ENCODE measurements at regions not wholly inside any gene's neighbourhood (a gene's known extent, or its start where the extent isn't known, plus 50 kb on each side); places are given as distances from the start of the nearest gene placed in this dataset.

GRCh38 chr6:128686084-128686483, 165.7 kb upstream of the PTPRK start:
- Histone ChIP-seq H2AFZ (ENCODE audit: low read length) (no peak overlapping the region), H3K4me1 (ENCODE audit: low read length) (no peaks in the 10 kb centered on the region), H3K9ac (ENCODE audit: low read length) (no peak overlapping the region), H3K79me2 (ENCODE audit: low read length) (no peaks in the 10 kb centered on the region), H3K27me3 (replicated peaks; ENCODE audit: insufficient read depth, low read length) (no peaks in the 10 kb centered on the region), H3K4me3 (ENCODE audit: low read length) (no peak overlapping the region), H3K36me3 (replicated peaks; ENCODE audit: insufficient read depth, low read length) (no peaks in the 10 kb centered on the region), H3K9me2 (replicated peaks; ENCODE audit: insufficient read depth, low read length) (no peaks in the 10 kb centered on the region), H3K9me3 (replicated peaks; ENCODE audit: insufficient read depth, low read length) (no peaks in the 10 kb centered on the region), H3K4me2 (ENCODE audit: low read depth, low read length) (no peak overlapping the region), H3F3A (ENCODE audit: insufficient read depth, low read length) (no peaks in the 10 kb centered on the region), H4K20me1 (ENCODE audit: insufficient read depth, low read length) (no peaks in the 10 kb centered on the region), H3K27ac (ENCODE audit: low read length) (no peak overlapping the region)
- no peak for TF ChIP-seq CTCF (IDR thresholded peaks at IDR 0.05; ENCODE audit: low read length)
- no peak for TF ChIP-seq EZH2phosphoT487 (IDR thresholded peaks at IDR 0.05; ENCODE audit: low read length)
- no peak for TF ChIP-seq EZH2 (optimal IDR thresholded peaks at IDR 0.05; ENCODE audit: low read depth, low read length)
- DNase-seq, result no peak

- Histone ChIP-seq H3K4me1 (ENCODE audit: low read length) (no peaks in the 10 kb centered on the region), H2AFZ (ENCODE audit: low read length) (no peak overlapping the region), H3K36me3 (replicated peaks; ENCODE audit: insufficient read depth, low read length) (no peaks in the 10 kb centered on the region), H3F3A (ENCODE audit: insufficient read depth, low read length) (no peaks in the 10 kb centered on the region), H3K27ac (ENCODE audit: low read length) (no peak overlapping the region), H3K9me2 (replicated peaks; ENCODE audit: insufficient read depth, low read length) (no peaks in the 10 kb centered on the region), H3K4me2 (ENCODE audit: low read depth, low read length) (no peak overlapping the region), H3K79me2 (ENCODE audit: low read length) (no peaks in the 10 kb centered on the region), H3K9ac (ENCODE audit: low read length) (no peak overlapping the region), H3K4me3 (ENCODE audit: low read length) (no peak overlapping the region), H3K27me3 (replicated peaks; ENCODE audit: insufficient read depth, low read length) (no peaks in the 10 kb centered on the region), H3K9me3 (replicated peaks; ENCODE audit: insufficient read depth, low read length) (no peaks in the 10 kb centered on the region), H4K20me1 (ENCODE audit: insufficient read depth, low read length) (no peaks in the 10 kb centered on the region)
- DNase-seq, result no peak
- TF ChIP-seq EZH2 (optimal IDR thresholded peaks at IDR 0.05; ENCODE audit: low read depth, low read length) (no peak), CTCF (IDR thresholded peaks at IDR 0.05; ENCODE audit: low read length) (no peak), EZH2phosphoT487 (IDR thresholded peaks at IDR 0.05; ENCODE audit: low read length) (no peak)
Observed at GRCh38 chr6:128676456-128676855, 156.1 kb upstream of the PTPRK start.

GRCh38 chr6:128672023-128672422, 151.6 kb upstream of the PTPRK start:
- H3K9ac ChIP-seq (ENCODE audit: low read length), result no peak overlapping the region
- no peaks in the 10 kb centered on the region for H3K27me3 ChIP-seq (replicated peaks; ENCODE audit: insufficient read depth, low read length)
- no peaks in the 10 kb centered on the region for H3F3A ChIP-seq (ENCODE audit: insufficient read depth, low read length)
- H3K4me1 ChIP-seq (ENCODE audit: low read length), result no peaks in the 10 kb centered on the region
- H2AFZ ChIP-seq (ENCODE audit: low read length), result no peak overlapping the region
- H3K9me3 ChIP-seq (replicated peaks; ENCODE audit: insufficient read depth, low read length), result no peaks in the 10 kb centered on the region
- no peak for DNase-seq
- no peaks in the 10 kb centered on the region for H3K9me2 ChIP-seq (replicated peaks; ENCODE audit: insufficient read depth, low read length)
- no peak overlapping the region for H3K4me2 ChIP-seq (ENCODE audit: low read depth, low read length)
- H3K79me2 ChIP-seq (ENCODE audit: low read length), result no peaks in the 10 kb centered on the region
- no peaks in the 10 kb centered on the region for H4K20me1 ChIP-seq (ENCODE audit: insufficient read depth, low read length)
- H3K4me3 ChIP-seq (ENCODE audit: low read length), result no peak overlapping the region
- no peak overlapping the region for H3K27ac ChIP-seq (ENCODE audit: low read length)
- no peak for TF ChIP-seq EZH2 (optimal IDR thresholded peaks at IDR 0.05; ENCODE audit: low read depth, low read length)
- no peak for TF ChIP-seq CTCF (IDR thresholded peaks at IDR 0.05; ENCODE audit: low read length)
- no peak for TF ChIP-seq EZH2phosphoT487 (IDR thresholded peaks at IDR 0.05; ENCODE audit: low read length)
- no peaks in the 10 kb centered on the region for H3K36me3 ChIP-seq (replicated peaks; ENCODE audit: insufficient read depth, low read length)

All from MM.1S (cell line).